SK-N-SH treated with all-trans-retinoic acid at 6 μM for 48 hours (cell line): ENCODE measurements at regions not wholly inside any gene's neighbourhood (a gene's known extent, or its start where the extent isn't known, plus 50 kb on each side); places are given as distances from the start of the nearest gene placed in this dataset.

Experiments
- GLIS3 ChIP-seq: fragments of 250-450 bp; sonication (Bioruptor Pico); IDR thresholded peaks from 2 replicates; pipeline ENCODE4 v1.5.0; 2020; ENCODE audit warnings: mild to moderate bottlenecking, moderate library complexity
- ISL1 ChIP-seq: fragments of 250-450 bp; sonication (Bioruptor Pico); IDR thresholded peaks from 2 replicates; pipeline ENCODE4 v2.1.2; 2022; ENCODE audit warnings: mild to moderate bottlenecking, moderate library complexity
- OSR1 ChIP-seq: fragments of 250-450 bp; sonication (Bioruptor Pico); IDR thresholded peaks from 2 replicates; pipeline ENCODE4 v1.8.0; 2022; ENCODE audit warnings: moderate library complexity, mild to moderate bottlenecking, inconsistent platforms
- SNAI2 ChIP-seq: fragments of 250-450 bp; sonication (Bioruptor Pico); IDR thresholded peaks from 2 replicates; pipeline ENCODE4 v1.5.0; 2020; ENCODE audit warnings: mild to moderate bottlenecking, moderate library complexity
- ZFP3 ChIP-seq: fragments of 250-450 bp; sonication (Bioruptor Pico); IDR thresholded peaks from 2 replicates; pipeline ENCODE4 v1.5.0; 2020; ENCODE audit warnings: mild to moderate bottlenecking, moderate library complexity
- ZFP30 ChIP-seq: fragments of 450-650 bp; formaldehyde crosslinking; IDR thresholded peaks from 2 replicates; pipeline ENCODE4 v1.5.0; 2022; ENCODE audit warnings: mild to moderate bottlenecking, moderate library complexity
- ZNF565 ChIP-seq: fragments of 450-650 bp; formaldehyde crosslinking; conservative IDR thresholded peaks from 2 replicates; pipeline ENCODE4 v1.5.0; 2020; ENCODE audit warnings: low read depth, mild to moderate bottlenecking, moderate library complexity

DNA sequence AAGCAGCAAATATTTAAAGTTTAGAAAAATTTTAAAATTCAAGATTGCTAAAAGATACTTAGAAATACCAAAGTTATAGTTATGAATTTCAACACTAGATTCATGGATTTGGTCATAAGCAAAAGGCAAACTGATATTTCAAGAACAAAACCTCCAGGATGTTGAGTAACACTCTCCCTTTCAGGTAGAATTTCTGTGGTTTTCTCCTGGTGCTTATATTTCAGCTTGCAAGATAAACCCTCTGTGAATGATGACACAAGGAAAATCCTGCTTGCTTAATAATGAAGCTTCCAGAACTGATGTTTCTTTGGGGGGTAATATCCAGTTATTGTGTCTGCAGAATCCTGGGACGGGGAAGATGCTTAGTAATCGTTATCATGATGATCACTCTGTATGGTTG is 320.3 kb upstream of the EDNRB start:
- TF ChIP-seq ISL1 (CRISPR knock-in tag) (no peak), OSR1 (no peak), ZFP30 (CRISPR knock-in tag) (no peak), ZNF565 (CRISPR knock-in tag) (no peak), ZFP3 (no peak), GLIS3 (CRISPR knock-in tag) (no peak), SNAI2 (CRISPR knock-in tag) (no peak)
